Neural crest cell (in vitro differentiated cells): ENCODE measurements at regions not wholly inside any gene's neighbourhood (a gene's known extent, or its start where the extent isn't known, plus 50 kb on each side); places are given as distances from the start of the nearest gene placed in this dataset.

Experiments
- DNase-seq: peaks from one replicate; pipeline ENCODE4 v3.0.0; 2021; ENCODE audit warnings: low read depth, mixed read lengths, low spot score
- H3K27ac Mint-ChIP-seq: one replicate; pipeline ENCODE4 v1.8.0; 2021; ENCODE audit warnings: mild to moderate bottlenecking, mixed read lengths; ENCODE audit not compliant: unreplicated experiment
- H3K27me3 Mint-ChIP-seq: 2 replicates; pipeline ENCODE4 v1.8.0; 2021; ENCODE audit warnings: low read depth, mild to moderate bottlenecking, mixed read lengths
- H3K36me3 Mint-ChIP-seq: 2 replicates; pipeline ENCODE4 v1.8.0; 2021; ENCODE audit warnings: low read depth, mild to moderate bottlenecking, mixed read lengths
- H3K4me1 Mint-ChIP-seq: 2 replicates; pipeline ENCODE4 v1.8.0; 2021; ENCODE audit warnings: mixed read lengths
- H3K4me3 Mint-ChIP-seq: one replicate; pipeline ENCODE4 v1.8.0; 2021; ENCODE audit warnings: mild to moderate bottlenecking, mixed read lengths
- H3K9me3 Mint-ChIP-seq: 2 replicates; pipeline ENCODE4 v1.8.0; 2021; ENCODE audit warnings: mixed read lengths
- TF ChIP-seq, protein P1 (sequence below): fragments of 200-600 bp; sonication (generic); conservative IDR thresholded peaks from 2 replicates; pipeline ENCODE4 v1.5.0; 2021; ENCODE audit warnings: antibody characterized with exemption, mild to moderate bottlenecking

DNA sequence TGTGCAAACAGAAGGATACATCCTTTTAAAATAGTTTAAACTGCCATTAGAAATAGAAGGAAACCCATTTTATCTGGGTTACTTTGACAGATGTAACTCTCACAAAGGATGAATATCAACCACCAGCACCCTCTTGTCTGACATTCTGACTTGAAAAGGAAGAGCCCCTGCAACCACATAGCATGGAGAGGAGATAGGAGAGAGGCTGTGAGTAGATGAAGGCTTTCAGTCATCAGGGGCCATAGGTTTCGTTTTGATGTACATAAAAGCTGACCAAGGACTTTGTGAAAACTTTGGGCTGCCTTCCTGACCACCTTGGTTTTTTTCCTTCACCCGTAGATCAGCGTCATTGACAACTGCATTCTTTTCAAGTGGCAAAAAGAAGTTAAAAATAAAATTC lies 211.6 kb upstream of the PRPS1L1 start:
- no peak overlapping the region for H3K4me3 Mint-ChIP-seq
- H3K27me3 Mint-ChIP-seq: no peaks in the 10 kb centered on the region
- H3K9me3 Mint-ChIP-seq: no peaks in the 10 kb centered on the region
- H3K36me3 Mint-ChIP-seq: no peaks in the 10 kb centered on the region
- H3K4me1 Mint-ChIP-seq: no peaks in the 10 kb centered on the region
- TF ChIP-seq, protein P1, sequence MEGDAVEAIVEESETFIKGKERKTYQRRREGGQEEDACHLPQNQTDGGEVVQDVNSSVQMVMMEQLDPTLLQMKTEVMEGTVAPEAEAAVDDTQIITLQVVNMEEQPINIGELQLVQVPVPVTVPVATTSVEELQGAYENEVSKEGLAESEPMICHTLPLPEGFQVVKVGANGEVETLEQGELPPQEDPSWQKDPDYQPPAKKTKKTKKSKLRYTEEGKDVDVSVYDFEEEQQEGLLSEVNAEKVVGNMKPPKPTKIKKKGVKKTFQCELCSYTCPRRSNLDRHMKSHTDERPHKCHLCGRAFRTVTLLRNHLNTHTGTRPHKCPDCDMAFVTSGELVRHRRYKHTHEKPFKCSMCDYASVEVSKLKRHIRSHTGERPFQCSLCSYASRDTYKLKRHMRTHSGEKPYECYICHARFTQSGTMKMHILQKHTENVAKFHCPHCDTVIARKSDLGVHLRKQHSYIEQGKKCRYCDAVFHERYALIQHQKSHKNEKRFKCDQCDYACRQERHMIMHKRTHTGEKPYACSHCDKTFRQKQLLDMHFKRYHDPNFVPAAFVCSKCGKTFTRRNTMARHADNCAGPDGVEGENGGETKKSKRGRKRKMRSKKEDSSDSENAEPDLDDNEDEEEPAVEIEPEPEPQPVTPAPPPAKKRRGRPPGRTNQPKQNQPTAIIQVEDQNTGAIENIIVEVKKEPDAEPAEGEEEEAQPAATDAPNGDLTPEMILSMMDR: no peak
- no peak for DNase-seq
- no peak overlapping the region for H3K27ac Mint-ChIP-seq

DNA sequence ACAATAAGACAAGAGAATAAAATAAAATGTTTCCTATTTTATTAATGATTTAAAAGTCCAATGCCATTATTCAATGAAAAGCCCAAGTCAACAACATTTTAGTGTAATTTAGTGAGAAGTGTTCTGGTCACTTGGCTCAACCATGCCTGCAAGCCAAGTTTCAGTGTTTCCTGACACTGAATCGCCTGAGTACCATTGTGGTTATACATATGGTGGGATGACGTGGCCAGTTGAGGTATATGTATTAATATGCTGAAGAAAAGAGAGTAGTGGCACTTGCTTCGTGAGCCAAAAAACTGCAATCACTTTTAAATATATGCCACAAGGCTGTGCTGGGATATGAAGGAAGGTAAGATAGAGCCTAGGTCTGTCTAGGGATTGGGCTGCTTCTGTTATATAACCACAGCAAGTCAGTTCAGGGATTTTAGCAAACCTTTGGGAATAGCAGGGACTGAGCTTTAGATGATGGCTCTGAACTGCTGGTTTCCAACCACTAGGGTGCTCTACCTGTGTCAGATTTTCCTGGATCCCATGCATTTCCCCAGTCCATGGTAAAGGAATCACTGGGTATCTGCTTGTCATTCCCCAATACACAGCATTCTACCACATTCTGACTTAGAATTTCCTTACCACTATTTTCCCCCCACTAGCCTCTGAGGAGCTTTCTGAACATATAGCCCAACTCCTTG lies 214.0 kb upstream of the PRPS1L1 start:
- DNase-seq: no peak
- TF ChIP-seq, protein P1: no peak
- Mint-ChIP-seq H3K4me3 (no peak overlapping the region), H3K36me3 (no peaks in the 10 kb centered on the region), H3K9me3 (peaks cover 2% of the 10 kb centered on the region), H3K27ac (no peak overlapping the region), H3K4me1 (no peaks in the 10 kb centered on the region), H3K27me3 (no peaks in the 10 kb centered on the region)

DNA sequence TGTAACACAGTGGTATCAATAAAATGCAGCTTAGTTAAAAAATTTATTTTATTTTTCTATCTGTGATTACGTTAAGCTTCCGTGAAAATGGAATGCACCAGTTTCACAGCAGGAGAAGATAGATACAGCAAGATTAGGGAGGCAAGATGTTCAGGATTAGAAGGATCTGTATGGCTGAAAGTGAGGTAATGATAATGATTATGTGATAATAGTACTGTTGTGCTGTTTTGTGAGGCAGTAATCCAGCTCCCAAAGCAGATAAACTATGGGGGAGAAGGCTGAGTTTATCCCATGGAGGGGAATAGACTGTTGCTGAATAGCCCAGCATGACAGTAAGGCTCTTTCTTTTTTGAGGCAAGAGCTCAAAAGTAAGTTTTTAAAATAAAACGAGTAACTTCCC lies 216.1 kb upstream of the PRPS1L1 start:
- H3K36me3 Mint-ChIP-seq: peaks cover 5% of the 10 kb centered on the region
- H3K4me3 Mint-ChIP-seq: no peak overlapping the region
- peaks cover 8% of the 10 kb centered on the region for H3K9me3 Mint-ChIP-seq
- no peak for DNase-seq
- TF ChIP-seq, protein P1: no peak
- no peak overlapping the region for H3K27ac Mint-ChIP-seq
- H3K27me3 Mint-ChIP-seq: peaks cover 4% of the 10 kb centered on the region
- no peaks in the 10 kb centered on the region for H3K4me1 Mint-ChIP-seq

GRCh38 chr7:18250133-18250532 lies 222.5 kb upstream of the PRPS1L1 start:
- Mint-ChIP-seq H3K27ac (no peak overlapping the region), H3K4me3 (no peak overlapping the region), H3K36me3 (peaks cover 7% of the 10 kb centered on the region), H3K9me3 (peaks cover 16% of the 10 kb centered on the region), H3K4me1 (no peaks in the 10 kb centered on the region), H3K27me3 (peaks cover 4% of the 10 kb centered on the region)
- TF ChIP-seq, protein P1: no peak
- DNase-seq: no peak

DNA sequence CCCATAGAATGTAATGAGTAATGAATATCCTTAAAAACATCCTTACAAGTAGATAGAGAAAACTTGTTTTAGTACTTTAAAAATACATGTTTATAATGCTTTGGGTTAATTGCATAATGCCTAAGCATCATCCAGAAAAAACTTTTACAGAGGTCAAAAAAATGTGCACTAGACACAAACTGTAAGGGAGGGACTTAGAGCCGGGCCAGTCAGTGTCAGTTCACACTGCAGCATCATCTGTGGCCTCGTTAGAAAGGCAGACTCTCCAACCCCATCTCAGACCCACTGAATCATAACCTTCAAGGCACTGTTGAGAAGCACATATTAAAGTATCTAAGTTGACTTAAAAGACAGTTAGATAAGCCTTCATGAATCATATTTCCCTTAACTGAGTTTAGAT lies 230.1 kb upstream of the PRPS1L1 start:
- H3K27me3 Mint-ChIP-seq: no peaks in the 10 kb centered on the region
- no peak overlapping the region for H3K4me3 Mint-ChIP-seq
- no peaks in the 10 kb centered on the region for H3K4me1 Mint-ChIP-seq
- peaks cover 2% of the 10 kb centered on the region for H3K36me3 Mint-ChIP-seq
- H3K9me3 Mint-ChIP-seq: peaks cover 10% of the 10 kb centered on the region
- H3K27ac Mint-ChIP-seq: no peak overlapping the region
- TF ChIP-seq, protein P1: no peak
- no peak for DNase-seq
